ENCODE measurements at regions not wholly inside any gene's neighbourhood (a gene's known extent, or its start where the extent isn't known, plus 50 kb on each side); places are given as distances from the start of the nearest gene placed in this dataset.
A peak's percentile ranks its signal among the peaks of the same experiment; 100 is the strongest.

DNA sequence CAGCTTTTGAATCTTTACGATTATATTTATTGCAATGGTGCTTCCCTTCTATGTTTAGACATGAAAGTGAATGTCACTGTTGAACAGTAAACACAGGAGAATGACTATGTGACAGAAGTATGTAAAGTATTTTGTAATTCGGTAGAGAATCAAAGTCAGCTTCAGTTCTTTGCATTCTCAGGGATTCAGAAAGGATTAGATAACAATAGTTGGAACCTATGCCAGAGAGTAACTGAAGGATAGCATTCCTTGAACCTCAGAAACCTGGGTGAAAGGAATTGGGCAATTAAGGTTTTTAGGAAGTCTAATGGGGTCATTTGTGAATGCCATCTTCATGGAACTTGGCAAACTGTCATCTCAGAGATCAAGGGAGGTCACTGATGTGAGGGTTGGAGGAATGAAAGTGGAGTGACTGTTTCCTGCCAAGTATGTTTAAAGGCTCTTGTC, 305.3 kb upstream of the DDHD1 start:
- Histone ChIP-seq H3K9me3 (ENCODE audit: control insufficient read depth, insufficient read depth, low read length) (no peaks in the 10 kb centered on the region), H3K27ac (ENCODE audit: low read depth, low read length) (no peak overlapping the region), H3K4me3 (ENCODE audit: low read depth, low read length) (no peak overlapping the region), H3K27me3 (ENCODE audit: control insufficient read depth, insufficient read depth, low read length) (no peaks in the 10 kb centered on the region)
- POLR2A ChIA-PET = interaction anchor here (0.6 to 1.4 kb wide), 6 partner anchors 14 to 79 kb away, joined by 3 to 6 read pairs (median 4); no protein-coding TSS in a partner anchor
- TF ChIP-seq, protein P1, sequence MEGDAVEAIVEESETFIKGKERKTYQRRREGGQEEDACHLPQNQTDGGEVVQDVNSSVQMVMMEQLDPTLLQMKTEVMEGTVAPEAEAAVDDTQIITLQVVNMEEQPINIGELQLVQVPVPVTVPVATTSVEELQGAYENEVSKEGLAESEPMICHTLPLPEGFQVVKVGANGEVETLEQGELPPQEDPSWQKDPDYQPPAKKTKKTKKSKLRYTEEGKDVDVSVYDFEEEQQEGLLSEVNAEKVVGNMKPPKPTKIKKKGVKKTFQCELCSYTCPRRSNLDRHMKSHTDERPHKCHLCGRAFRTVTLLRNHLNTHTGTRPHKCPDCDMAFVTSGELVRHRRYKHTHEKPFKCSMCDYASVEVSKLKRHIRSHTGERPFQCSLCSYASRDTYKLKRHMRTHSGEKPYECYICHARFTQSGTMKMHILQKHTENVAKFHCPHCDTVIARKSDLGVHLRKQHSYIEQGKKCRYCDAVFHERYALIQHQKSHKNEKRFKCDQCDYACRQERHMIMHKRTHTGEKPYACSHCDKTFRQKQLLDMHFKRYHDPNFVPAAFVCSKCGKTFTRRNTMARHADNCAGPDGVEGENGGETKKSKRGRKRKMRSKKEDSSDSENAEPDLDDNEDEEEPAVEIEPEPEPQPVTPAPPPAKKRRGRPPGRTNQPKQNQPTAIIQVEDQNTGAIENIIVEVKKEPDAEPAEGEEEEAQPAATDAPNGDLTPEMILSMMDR (IDR thresholded peaks at IDR 0.05; ENCODE audit: low read depth, low read length) = no peak
- CTCF ChIA-PET = interaction anchor here (0.8 to 1.0 kb wide), 2 partner anchors 27 kb away, joined by 3 to 4 read pairs; no protein-coding TSS in a partner anchor
- DNase-seq (ENCODE audit: low read depth, low spot score) = peak; percentile 32

DNA sequence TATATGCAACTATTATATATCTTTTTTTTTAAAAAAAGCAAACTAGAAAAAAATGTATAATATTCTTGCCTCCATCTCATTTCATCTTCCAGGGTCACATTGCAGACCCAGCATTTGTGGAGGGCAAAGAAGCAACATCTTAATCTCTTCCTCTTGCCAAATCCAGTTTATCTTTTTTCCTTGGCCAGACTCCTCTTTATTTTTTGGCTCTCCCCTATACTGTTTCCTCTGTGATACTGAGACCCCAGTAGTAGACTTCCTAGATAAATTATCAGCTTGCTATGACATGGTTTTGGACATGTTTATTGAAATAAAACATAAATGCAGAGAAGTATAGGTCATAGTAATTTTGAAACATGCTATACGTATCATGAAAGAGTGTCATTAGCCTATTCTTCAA, 303.8 kb upstream of the DDHD1 start:
- Histone ChIP-seq H3K9me3 (ENCODE audit: control insufficient read depth, insufficient read depth, low read length) (no peaks in the 10 kb centered on the region), H3K27me3 (ENCODE audit: control insufficient read depth, insufficient read depth, low read length) (no peaks in the 10 kb centered on the region), H3K27ac (ENCODE audit: low read depth, low read length) (no peak overlapping the region), H3K4me3 (ENCODE audit: low read depth, low read length) (no peak overlapping the region)
- no peak for DNase-seq (ENCODE audit: low read depth, low spot score)
- CTCF ChIA-PET = interaction anchor here (1.3 kb wide), 1 partner anchor 25 kb away, joined by 5 read pairs; no protein-coding TSS in a partner anchor
- TF ChIP-seq, protein P1 (IDR thresholded peaks at IDR 0.05; ENCODE audit: low read depth, low read length) = no peak
- POLR2A ChIA-PET = no interaction called here

DNA sequence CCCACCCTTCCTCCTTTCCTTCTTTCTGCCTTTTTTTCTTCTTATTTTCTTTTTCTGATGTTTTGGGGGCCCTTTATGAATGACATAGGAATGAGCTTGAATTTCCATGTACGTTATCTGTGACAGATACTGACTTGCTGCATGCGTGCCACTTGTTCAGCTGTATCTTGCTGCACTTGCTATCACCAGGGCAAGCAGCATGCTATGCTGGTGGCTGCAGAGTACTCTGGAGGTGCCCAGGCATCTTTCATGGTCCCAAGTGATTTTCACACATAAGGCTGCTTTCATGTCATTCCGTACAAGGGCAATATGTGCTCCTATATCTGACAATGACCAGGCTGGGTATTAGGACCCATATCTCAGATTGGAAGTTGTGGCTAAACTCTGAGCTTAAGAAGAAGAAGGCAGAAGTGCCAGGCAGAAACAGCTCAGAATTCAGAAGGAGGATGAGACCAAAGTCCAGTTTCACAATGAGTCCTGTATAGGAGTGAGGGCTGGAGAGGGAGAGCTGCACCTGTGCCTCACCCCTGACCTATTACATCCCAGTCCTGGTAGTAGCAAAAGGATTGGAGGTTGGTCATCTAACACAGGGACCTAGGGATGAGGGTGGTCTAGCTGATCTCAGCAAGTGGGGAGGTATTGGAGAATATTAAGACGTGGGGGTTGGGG, 299.0 kb upstream of the DDHD1 start:
- ChIA-PET POLR2A (no interaction called here), CTCF (no interaction called here)
- Histone ChIP-seq H3K27me3 (ENCODE audit: control insufficient read depth, insufficient read depth, low read length) (no peaks in the 10 kb centered on the region), H3K4me3 (ENCODE audit: low read depth, low read length) (no peak overlapping the region), H3K27ac (ENCODE audit: low read depth, low read length) (no peak overlapping the region), H3K9me3 (ENCODE audit: control insufficient read depth, insufficient read depth, low read length) (no peaks in the 10 kb centered on the region)
- TF ChIP-seq, protein P1 (IDR thresholded peaks at IDR 0.05; ENCODE audit: low read depth, low read length) = no peak
- DNase-seq (ENCODE audit: low read depth, low spot score) = no peak

DNA sequence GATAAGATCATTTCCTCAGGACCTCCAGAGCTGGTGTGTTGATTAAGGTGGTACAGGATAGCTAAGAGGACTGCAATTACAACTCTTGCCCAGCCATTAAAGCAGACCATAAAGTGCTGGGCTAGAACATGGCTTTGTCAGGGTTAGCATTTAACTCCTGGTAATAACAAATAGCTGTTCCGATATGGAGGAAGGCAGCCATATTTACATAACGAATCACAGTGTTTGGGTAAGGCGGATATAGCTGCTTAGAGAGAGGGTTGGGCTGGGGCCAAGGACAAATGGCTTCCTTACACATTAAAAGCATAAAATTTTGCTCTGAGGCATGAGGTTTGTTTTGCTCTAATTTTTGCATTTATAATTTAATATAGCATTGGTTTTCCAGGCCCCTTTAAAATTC, 297.7 kb upstream of the DDHD1 start:
- POLR2A ChIA-PET = no interaction called here
- Histone ChIP-seq H3K9me3 (ENCODE audit: control insufficient read depth, insufficient read depth, low read length) (no peaks in the 10 kb centered on the region), H3K27ac (ENCODE audit: low read depth, low read length) (no peak overlapping the region), H3K27me3 (ENCODE audit: control insufficient read depth, insufficient read depth, low read length) (no peaks in the 10 kb centered on the region), H3K4me3 (ENCODE audit: low read depth, low read length) (no peak overlapping the region)
- no peak for DNase-seq (ENCODE audit: low read depth, low spot score)
- CTCF ChIA-PET = interaction anchor here (0.9 to 1.2 kb wide), 3 partner anchors 9 to 897 kb away, joined by 3 to 5 read pairs (median 3); no protein-coding TSS in a partner anchor
- TF ChIP-seq, protein P1 (IDR thresholded peaks at IDR 0.05; ENCODE audit: low read depth, low read length) = no peak

DNA sequence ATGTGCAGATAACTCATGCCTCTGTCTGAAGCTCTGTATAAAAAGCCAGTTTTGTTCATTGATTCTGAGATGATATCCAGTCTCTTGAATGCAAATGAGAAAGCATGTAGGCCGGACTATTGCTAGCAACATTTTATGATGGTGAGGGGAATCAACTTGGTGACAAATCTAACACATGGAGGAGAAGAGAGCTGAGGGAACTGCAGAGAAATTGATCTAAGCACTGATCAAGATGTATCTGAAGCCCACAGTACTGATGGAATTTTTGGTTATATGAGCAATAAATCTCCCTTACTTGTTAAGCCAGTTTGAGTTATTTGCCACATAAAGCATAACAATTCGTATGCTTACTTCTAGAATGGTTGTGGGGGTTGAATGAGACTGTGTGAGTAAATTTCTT, 295.6 kb upstream of the DDHD1 start:
- no peak for DNase-seq (ENCODE audit: low read depth, low spot score)
- ChIA-PET CTCF (interaction anchor here (0.7 to 1.5 kb wide), 2 partner anchors 17 to 1326 kb away, joined by 3 to 6 read pairs; no protein-coding TSS in a partner anchor), POLR2A (no interaction called here)
- Histone ChIP-seq H3K27ac (ENCODE audit: low read depth, low read length) (no peak overlapping the region), H3K4me3 (ENCODE audit: low read depth, low read length) (no peak overlapping the region), H3K27me3 (ENCODE audit: control insufficient read depth, insufficient read depth, low read length) (no peaks in the 10 kb centered on the region), H3K9me3 (ENCODE audit: control insufficient read depth, insufficient read depth, low read length) (no peaks in the 10 kb centered on the region)
- TF ChIP-seq, protein P1 (IDR thresholded peaks at IDR 0.05; ENCODE audit: low read depth, low read length) = no peak
